ENCODE measurements at regions not wholly inside any gene's neighbourhood (a gene's known extent, or its start where the extent isn't known, plus 50 kb on each side); places are given as distances from the start of the nearest gene placed in this dataset.

DNA sequence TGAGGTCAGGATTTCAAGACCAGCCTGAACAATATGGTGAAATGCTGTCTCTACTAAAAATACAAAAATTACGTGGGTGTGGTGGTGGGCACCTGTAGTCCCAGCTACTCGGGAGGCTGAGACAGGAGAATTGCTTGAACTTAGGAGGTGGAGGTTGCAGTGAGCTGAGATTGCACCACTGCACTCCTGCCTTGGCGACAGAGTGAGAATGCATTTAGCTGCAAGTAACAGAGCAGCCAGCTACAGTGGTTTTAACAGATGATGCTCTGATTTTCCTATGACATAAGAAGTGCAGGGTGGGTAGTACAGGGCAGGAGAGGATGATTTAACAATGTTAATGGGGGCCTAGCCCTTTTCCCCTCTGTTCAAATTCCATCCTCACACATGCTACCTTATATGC lies 267.9 kb downstream of the RPLP1 start:
- Histone ChIP-seq H3K27ac (no peak overlapping the region), H3K36me3 (no peaks in the 10 kb centered on the region), H3K9me3 (no peaks in the 10 kb centered on the region), H3K27me3 (no peaks in the 10 kb centered on the region), H3K4me3 (no peak overlapping the region), H3K4me1 (peaks cover 0 to 11% (median 4%) of the 10 kb centered on the region in 4 donors)
- WGBS, 2 donors: 94 to 98% methylated on average over 3 of the region's 3 CpGs
- TF ChIP-seq, protein P1, sequence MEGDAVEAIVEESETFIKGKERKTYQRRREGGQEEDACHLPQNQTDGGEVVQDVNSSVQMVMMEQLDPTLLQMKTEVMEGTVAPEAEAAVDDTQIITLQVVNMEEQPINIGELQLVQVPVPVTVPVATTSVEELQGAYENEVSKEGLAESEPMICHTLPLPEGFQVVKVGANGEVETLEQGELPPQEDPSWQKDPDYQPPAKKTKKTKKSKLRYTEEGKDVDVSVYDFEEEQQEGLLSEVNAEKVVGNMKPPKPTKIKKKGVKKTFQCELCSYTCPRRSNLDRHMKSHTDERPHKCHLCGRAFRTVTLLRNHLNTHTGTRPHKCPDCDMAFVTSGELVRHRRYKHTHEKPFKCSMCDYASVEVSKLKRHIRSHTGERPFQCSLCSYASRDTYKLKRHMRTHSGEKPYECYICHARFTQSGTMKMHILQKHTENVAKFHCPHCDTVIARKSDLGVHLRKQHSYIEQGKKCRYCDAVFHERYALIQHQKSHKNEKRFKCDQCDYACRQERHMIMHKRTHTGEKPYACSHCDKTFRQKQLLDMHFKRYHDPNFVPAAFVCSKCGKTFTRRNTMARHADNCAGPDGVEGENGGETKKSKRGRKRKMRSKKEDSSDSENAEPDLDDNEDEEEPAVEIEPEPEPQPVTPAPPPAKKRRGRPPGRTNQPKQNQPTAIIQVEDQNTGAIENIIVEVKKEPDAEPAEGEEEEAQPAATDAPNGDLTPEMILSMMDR (IDR thresholded peaks at IDR 0.05): no peak
- no peak for TF ChIP-seq POLR2A (IDR thresholded peaks at IDR 0.05)
- no peak for DNase-seq (ENCODE audit: low spot score in 2 of 2)

GRCh38 chr15:69722924-69723323 lies 270.3 kb downstream of the RPLP1 start:
- Histone ChIP-seq H3K4me3 (no peak overlapping the region), H3K27ac (no peak overlapping the region), H3K36me3 (no peaks in the 10 kb centered on the region), H3K4me1 (peaks cover 0 to 22% (median 5%) of the 10 kb centered on the region in 4 donors), H3K9me3 (no peaks in the 10 kb centered on the region), H3K27me3 (no peaks in the 10 kb centered on the region)
- no peak for DNase-seq (ENCODE audit: low spot score in 2 of 2)
- TF ChIP-seq, protein P1 (IDR thresholded peaks at IDR 0.05): no peak
- 83 to 88% methylated on average over 5 of the region's 5 CpGs for WGBS, 2 donors

- DNase-seq (ENCODE audit: low spot score in 2 of 2): no peak
- H3K4me3 ChIP-seq: no peak overlapping the region
- peaks cover 0 to 22% (median 5%) of the 10 kb centered on the region in 4 donors for H3K4me1 ChIP-seq
- 68 to 73% methylated on average over 7 of the region's 7 CpGs for WGBS, 2 donors
- TF ChIP-seq POLR2A (IDR thresholded peaks at IDR 0.05) (no peak), EP300 (IDR thresholded peaks at IDR 0.05) (no peak)
- TF ChIP-seq, protein P1 (IDR thresholded peaks at IDR 0.05): no peak
- H3K27me3 ChIP-seq: no peaks in the 10 kb centered on the region
- H3K9me3 ChIP-seq: no peaks in the 10 kb centered on the region
- H3K36me3 ChIP-seq: no peaks in the 10 kb centered on the region
- H3K27ac ChIP-seq: no peak overlapping the region
Measured at GRCh38 chr15:69723404-69724096, 270.9 kb downstream of the RPLP1 start.

DNA sequence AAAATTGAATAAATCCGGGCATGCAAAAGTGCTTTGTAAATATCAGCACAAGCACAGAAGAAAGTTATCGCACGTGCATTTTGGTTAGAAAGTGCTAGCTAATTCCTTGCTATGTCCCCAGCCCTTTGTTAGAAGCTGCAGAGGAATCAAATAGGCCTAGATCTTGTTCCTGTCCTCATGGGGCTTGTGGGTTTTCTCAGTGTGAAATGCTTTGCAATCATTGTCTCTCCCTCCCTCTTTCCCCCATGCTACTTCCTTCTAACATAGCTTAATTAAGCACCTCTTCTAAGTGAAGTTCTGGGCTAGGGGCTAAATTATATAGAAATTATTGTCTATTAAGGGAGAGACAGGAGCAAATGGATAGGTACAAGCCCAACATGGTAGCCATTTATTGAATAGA lies 271.7 kb downstream of the RPLP1 start:
- no peak overlapping the region for H3K27ac ChIP-seq
- WGBS, 2 donors: 95 to 99% methylated on average over 3 of the region's 3 CpGs
- peaks cover 0 to 22% (median 3%) of the 10 kb centered on the region in 4 donors for H3K4me1 ChIP-seq
- no peaks in the 10 kb centered on the region for H3K27me3 ChIP-seq
- no peaks in the 10 kb centered on the region for H3K36me3 ChIP-seq
- no peak for DNase-seq (ENCODE audit: low spot score in 2 of 2)
- no peak for TF ChIP-seq EP300 (IDR thresholded peaks at IDR 0.05)
- no peak for TF ChIP-seq POLR2A (IDR thresholded peaks at IDR 0.05)
- TF ChIP-seq, protein P1 (IDR thresholded peaks at IDR 0.05): no peak
- no peak overlapping the region for H3K4me3 ChIP-seq
- no peaks in the 10 kb centered on the region for H3K9me3 ChIP-seq

- WGBS, 2 donors: 85 to 88% methylated on average over 4 of the region's 4 CpGs
- TF ChIP-seq EP300 (IDR thresholded peaks at IDR 0.05): no peak
- no peak for TF ChIP-seq POLR2A (IDR thresholded peaks at IDR 0.05)
- TF ChIP-seq, protein P1 (IDR thresholded peaks at IDR 0.05): no peak
- Histone ChIP-seq H3K9me3 (no peaks in the 10 kb centered on the region), H3K4me3 (no peak overlapping the region), H3K36me3 (no peaks in the 10 kb centered on the region), H3K27me3 (no peaks in the 10 kb centered on the region), H3K27ac (no peak overlapping the region), H3K4me1 (peaks cover 0 to 22% (median under 1%) of the 10 kb centered on the region in 4 donors)
- no peak for DNase-seq (ENCODE audit: low spot score in 2 of 2)
Measured at GRCh38 chr15:69725275-69725674, 272.7 kb downstream of the RPLP1 start.

Data from tibial nerve (tissue), 4 donors.